ENCODE measurements at regions not wholly inside any gene's neighbourhood (a gene's known extent, or its start where the extent isn't known, plus 50 kb on each side); places are given as distances from the start of the nearest gene placed in this dataset.

DNA sequence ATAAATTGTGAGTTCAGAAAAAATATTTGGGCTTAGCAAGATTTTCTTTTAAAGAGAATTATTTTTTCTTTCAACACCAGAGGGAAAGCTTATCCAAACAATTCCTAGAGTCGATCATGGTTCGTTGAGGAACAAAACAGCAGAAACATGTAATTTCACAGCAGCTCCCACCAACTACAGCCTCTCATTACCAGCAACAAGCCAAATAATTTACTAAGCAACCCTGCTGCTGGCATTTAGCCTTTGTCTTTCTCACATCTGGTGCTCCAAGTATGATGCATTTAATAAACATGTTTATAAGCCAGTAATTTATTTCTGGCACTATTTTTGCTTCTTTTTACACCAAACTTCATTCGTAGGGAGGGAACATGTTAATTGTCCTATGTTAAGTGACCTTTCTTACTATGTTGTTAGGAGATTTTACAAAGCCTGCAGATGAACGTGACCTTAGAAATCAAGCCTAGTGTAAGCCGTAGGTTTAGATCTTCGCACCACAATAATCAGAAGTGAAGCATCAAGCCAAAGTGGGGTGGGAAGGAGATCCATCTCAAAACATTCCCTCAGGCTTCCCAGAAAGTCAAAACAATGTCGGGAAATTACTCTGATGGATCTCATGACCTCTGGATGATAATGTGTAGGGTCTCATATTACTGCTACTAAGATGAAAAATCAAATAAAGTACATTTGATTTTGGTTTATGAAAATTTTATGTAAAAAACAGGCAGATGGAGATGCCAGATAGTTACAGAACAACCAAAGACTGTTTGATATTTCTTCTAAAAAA is 128.4 kb downstream of the RPAP3 start:
- TF ChIP-seq, protein P1, sequence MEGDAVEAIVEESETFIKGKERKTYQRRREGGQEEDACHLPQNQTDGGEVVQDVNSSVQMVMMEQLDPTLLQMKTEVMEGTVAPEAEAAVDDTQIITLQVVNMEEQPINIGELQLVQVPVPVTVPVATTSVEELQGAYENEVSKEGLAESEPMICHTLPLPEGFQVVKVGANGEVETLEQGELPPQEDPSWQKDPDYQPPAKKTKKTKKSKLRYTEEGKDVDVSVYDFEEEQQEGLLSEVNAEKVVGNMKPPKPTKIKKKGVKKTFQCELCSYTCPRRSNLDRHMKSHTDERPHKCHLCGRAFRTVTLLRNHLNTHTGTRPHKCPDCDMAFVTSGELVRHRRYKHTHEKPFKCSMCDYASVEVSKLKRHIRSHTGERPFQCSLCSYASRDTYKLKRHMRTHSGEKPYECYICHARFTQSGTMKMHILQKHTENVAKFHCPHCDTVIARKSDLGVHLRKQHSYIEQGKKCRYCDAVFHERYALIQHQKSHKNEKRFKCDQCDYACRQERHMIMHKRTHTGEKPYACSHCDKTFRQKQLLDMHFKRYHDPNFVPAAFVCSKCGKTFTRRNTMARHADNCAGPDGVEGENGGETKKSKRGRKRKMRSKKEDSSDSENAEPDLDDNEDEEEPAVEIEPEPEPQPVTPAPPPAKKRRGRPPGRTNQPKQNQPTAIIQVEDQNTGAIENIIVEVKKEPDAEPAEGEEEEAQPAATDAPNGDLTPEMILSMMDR (IDR thresholded peaks at IDR 0.05; ENCODE audit: poor library complexity): no peak
- TF ChIP-seq EZH2phosphoT487 (IDR thresholded peaks at IDR 0.05; ENCODE audit: low read depth, severe bottlenecking, unreplicated experiment): no peak
